ENCODE measurements at regions not wholly inside any gene's neighbourhood (a gene's known extent, or its start where the extent isn't known, plus 50 kb on each side); places are given as distances from the start of the nearest gene placed in this dataset.

DNA sequence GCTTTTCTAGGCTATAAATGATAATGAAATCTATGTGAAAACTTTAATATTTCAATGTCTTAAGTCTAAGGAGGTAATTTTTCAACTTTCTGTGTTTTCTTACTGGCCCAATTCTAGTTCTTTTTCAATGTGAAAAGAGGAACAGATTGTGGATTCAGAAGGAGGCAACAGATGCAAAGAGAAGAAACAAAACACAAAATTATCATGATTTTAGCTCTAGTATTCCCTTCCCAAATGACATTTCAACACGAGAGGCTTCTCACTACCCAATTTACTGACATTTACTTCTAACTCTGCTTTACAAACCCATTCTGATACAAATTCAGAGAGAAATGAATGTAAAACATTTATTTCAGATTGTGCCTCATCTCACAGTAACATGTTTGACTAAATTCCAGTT lies 169.4 kb downstream of the WT1 start:
- TF ChIP-seq, protein P1, sequence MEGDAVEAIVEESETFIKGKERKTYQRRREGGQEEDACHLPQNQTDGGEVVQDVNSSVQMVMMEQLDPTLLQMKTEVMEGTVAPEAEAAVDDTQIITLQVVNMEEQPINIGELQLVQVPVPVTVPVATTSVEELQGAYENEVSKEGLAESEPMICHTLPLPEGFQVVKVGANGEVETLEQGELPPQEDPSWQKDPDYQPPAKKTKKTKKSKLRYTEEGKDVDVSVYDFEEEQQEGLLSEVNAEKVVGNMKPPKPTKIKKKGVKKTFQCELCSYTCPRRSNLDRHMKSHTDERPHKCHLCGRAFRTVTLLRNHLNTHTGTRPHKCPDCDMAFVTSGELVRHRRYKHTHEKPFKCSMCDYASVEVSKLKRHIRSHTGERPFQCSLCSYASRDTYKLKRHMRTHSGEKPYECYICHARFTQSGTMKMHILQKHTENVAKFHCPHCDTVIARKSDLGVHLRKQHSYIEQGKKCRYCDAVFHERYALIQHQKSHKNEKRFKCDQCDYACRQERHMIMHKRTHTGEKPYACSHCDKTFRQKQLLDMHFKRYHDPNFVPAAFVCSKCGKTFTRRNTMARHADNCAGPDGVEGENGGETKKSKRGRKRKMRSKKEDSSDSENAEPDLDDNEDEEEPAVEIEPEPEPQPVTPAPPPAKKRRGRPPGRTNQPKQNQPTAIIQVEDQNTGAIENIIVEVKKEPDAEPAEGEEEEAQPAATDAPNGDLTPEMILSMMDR (IDR thresholded peaks at IDR 0.05) = no peak
- no peak for TF ChIP-seq POLR2A (IDR thresholded peaks at IDR 0.05)
- no peak for TF ChIP-seq POLR2AphosphoS5 (IDR thresholded peaks at IDR 0.05)
